ENCODE measurements at regions not wholly inside any gene's neighbourhood (a gene's known extent, or its start where the extent isn't known, plus 50 kb on each side); places are given as distances from the start of the nearest gene placed in this dataset.

DNA sequence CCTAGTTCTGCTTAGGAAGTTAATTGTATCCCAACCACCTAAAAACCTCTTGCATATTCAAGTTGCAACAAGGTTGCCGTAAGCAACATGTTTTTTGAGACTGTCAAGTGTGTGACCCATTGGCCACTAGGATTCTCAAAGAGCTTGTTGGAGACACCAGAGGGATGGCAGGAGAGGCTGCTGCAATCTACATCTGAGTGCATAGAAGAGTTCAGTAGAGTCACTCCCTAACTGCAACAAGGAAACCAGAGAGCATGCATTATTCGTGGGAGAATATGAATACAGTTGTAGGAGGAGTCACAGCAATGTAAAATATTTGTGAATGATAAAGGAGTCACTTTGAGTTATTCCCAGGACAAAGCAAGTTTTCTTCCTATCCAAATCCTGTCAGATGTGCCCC lies 538.6 kb downstream of the TNS3 start:
- no peak for DNase-seq (ENCODE audit: low read depth in 2 of 2)

- DNase-seq (ENCODE audit: low read depth in 2 of 2), result no peak
These were observed 539.2 kb downstream of the TNS3 start for GRCh38 chr7:47042669-47043068.

DNA sequence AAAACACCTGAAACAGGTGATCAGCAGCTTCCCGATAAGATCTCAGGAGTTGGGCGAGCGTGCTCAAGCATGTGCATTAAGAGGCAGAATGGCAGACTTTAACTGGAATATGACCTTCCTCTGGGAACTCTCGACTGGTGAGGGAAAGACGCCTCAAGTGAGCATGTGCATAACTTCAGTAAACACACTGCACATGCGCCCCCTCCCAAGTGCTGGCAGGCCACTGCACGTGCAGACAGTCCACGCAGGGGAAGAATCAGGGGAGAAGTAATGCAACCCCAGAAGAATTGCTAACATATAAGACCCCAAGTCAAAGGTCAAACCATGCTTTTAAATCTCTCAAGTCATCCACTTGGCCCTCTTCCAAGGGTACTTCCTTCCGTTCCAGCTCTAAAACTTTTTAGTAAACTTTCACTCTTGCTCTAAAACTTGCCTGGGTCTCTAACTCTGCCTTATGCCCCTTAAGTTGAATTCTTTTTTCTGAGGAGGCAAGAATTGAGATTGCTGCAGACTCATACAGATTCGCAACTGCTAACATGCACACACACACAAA lies 541.0 kb downstream of the TNS3 start:
- DNase-seq (ENCODE audit: low read depth in 2 of 2), result no peak

DNA sequence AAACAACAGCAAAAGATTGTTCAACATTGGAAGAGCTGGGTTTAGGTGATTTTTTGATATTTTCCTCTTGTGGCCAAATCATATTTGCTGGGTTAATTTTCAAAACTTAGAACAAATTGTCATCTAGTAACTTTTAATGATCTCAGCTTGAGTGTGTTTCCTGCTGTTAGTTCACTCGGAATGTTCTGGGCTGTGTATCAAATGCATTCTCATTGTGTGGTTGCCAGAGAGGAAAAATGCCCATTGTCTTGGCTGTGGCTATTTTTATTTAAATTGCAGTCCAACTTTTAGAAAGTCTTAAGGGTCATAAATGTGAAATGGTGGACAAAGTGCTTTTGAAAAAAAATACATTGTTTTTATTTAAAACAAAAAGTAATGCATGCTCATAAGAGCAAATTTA lies 542.0 kb downstream of the TNS3 start:
- DNase-seq (ENCODE audit: low read depth in 2 of 2), result no peak

DNA sequence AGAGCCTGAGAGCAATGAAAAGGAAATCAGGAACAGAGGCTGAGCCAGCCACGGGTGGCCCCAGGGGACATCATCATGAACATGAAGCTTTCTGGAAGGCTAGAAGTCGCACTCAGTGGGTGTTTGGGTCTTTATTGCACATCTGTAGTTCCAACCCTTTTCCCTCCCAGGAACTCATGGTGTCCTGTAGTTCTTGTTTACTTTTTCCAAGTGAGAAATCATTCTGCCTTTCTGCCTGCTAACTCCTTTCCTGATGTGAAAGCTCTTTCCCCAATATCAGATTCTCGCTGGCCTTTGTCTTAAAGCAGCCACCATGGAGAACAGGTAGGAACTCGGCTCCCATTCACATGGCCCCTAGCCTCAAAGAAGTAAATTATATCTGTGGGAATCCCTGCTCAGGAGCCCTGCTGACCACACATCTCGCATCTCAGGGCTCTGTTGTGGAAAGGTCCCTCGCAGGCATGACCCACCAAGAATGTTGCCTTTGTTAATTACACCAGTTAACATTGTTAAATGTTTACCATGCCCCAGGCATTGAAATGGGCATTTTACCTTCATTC lies 542.7 kb downstream of the TNS3 start:
- no peak for DNase-seq (ENCODE audit: low read depth in 2 of 2)

DNA sequence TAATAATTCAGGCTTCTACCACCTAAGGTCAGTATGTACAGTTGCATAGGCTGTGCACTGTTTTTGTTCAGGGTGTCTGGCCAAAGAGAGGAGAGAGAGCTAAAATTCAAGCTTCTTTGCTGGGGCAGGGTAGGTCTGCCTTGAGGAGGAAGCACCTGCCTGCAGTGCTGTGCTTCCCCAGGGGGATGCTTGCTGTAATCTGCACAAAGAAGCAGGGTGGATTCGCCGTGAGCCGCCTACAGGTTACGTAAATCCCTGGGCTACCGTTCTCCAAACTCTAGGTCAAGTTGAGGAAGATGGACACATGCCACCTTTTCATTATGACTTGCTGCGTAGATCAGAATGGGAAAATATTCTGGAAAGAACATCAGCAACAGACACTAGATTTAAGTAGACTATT lies 543.3 kb downstream of the TNS3 start:
- DNase-seq (ENCODE audit: low read depth in 2 of 2), result no peak

DNA sequence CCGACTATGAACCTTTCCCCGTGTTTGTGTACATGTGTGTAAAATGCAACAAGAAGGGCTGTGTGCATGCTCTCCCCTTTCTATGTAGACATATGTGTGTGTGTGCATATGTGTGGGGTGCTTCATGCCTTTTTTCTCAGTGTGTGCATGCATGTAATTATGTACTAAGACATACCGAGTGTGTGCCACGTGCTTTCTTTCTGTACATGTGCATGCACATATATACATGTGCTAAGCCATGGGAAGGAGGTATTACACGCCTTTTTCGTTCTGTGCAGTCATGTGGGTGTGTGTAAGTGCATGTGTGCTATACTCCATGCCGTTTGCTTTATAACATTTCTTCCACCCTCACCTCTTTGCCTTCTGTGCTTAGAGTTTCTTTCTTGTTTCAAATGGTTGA lies 544.3 kb downstream of the TNS3 start:
- no peak for DNase-seq (ENCODE audit: low read depth in 2 of 2)

DNA sequence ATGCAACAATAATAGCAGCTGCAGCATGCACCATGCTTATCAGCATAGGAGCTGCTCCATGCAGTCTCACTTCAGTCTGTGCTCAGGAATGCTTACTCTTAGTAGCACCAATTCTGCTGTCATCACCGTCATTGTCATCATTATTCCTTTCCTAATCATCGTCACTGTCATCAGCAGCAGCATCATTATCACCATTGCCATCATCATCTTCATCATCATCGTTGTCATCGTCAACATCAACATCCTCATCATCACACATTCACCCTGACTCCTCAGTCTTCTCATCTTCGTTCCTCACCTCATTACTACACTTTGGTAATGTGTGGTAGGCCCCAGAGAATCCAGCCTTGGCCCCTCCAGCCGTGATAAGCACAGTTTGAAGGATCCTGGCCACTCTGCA lies 545.0 kb downstream of the TNS3 start:
- no peak for DNase-seq (ENCODE audit: low read depth in 2 of 2)

DNA sequence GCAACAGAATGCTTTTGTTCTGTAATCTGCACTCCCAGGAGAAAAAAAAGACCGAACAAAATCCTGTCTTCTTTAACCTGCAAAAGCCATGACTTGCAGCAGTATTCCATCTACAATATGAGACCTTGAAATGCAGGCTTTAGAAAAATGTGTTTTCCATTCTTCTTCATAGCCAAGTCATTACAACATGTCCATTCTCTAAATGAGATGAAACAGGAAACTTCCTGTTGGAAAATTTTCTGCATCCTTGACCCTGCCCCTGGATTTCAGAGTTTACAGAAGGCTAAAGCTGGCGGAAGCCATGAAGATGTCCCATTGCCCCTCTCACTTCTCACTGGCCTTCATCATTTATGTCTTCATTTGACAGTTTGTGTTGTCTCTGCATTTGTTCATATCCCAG lies 546.4 kb downstream of the TNS3 start:
- no peak for DNase-seq (ENCODE audit: low read depth in 2 of 2)

DNA sequence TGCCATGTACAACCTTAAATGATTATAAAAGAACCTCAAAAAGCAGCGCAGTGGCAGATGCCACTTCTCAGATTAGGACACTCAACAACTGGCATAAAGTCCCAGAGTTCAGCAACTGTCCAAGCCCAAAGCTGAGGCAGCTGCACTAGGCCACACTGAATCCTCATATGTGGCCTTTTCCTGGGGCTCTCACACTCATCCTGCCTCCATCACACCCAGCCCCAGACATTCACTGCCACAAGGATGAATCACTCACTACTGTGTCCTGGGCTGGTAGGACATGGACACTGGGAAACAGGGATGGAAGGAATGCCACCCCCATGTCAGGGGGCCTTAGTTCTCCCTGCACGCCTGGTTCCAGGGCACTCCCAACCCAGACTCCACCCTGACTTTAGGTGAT lies 547.7 kb downstream of the TNS3 start:
- no peak for DNase-seq (ENCODE audit: low read depth in 2 of 2)

- DNase-seq (ENCODE audit: low read depth in 2 of 2), result no peak
These were observed 549.4 kb downstream of the TNS3 start for GRCh38 chr7:47032536-47032908.

DNA sequence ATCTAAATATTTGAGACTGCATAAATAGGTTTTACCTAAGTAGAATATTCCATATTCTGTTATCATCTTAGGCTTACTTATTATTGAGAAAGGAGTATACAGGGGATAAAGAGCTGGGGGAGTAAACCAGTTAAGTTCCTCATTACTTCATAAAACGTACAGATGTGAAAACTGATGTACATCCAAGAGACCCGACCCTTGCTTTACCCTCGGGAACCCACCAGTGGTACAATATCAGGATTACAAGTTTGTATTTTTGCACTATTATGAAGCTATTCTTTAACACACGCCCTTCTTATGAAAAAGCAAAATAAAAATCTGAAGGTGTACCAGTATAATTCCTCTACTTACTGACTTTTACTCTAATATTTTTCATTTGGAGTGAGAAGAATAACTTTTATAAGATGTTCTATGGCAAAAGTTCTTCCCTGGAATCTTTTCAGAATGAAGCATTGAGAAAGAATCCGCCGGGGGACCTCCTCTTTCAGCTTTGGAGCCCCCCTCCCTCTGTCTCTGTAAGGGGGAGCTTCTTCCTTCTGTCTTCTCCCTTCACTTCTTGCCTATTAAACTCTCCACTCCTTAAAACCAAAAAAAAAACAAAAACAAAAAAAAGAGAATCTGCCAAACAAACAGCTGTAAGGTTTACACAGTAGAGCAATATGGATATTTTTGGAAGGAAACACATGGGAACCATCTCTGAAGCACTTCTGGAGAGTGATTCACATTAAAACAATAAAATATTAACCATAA lies 550.0 kb downstream of the TNS3 start:
- no peak for DNase-seq (ENCODE audit: low read depth in 2 of 2)

GRCh38 chr7:47028284-47028683 lies 553.6 kb downstream of the TNS3 start:
- DNase-seq (ENCODE audit: low read depth in 2 of 2), result no peak

- no peak for DNase-seq (ENCODE audit: low read depth in 2 of 2)
These were observed 554.1 kb downstream of the TNS3 start for GRCh38 chr7:47027695-47028240.

DNA sequence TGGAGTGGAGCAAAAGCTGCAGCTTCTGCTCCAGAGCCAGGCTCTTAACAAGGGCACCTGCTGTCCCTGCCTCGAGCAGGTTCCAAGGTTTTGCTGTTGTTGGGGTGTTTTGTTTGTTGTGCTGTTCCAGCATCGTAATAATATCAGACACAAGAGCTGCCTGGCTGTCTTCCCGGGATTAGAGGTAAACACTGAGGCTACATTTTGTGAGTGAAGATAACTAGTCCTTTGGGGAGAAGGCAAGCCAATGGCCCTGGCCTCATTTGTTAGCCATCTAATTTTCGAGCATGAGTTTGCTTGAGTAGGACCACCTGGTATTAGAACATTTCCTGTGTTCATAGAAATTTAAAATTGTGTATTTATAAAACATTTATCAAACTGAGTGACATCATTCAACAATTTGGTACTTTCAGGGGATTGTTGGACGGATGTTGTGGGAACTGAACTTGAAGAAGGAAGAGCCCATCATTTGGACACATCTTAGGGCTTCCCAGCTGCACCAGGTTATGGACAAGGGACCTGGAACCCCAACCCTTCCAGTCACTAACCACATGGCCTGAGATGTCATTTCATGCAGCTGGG lies 555.0 kb downstream of the TNS3 start:
- DNase-seq (ENCODE audit: low read depth in 2 of 2), result no peak

- no peak for DNase-seq (ENCODE audit: low read depth in 2 of 2)
These were observed 556.9 kb downstream of the TNS3 start for GRCh38 chr7:47024991-47025390.

DNA sequence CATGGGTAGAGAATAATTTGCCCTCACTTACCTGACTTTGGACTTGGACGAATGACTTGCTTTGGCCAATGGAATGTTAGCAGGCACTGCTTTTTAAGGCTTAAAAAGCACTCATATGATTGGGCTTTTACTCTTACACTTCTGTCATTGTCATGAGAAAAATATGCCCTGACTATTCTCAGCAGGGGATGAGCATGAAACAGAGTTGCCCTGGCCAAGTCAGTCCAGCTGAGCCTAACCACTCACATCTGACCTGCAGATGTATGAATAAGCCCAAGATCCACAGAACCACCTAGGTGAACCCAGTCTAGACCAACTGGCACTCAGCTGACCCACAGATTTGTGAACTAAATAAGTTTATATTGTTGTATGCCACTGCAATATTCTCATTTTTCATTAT lies 573.5 kb downstream of the TNS3 start:
- DNase-seq (ENCODE audit: low read depth in 2 of 2), result no peak

DNA sequence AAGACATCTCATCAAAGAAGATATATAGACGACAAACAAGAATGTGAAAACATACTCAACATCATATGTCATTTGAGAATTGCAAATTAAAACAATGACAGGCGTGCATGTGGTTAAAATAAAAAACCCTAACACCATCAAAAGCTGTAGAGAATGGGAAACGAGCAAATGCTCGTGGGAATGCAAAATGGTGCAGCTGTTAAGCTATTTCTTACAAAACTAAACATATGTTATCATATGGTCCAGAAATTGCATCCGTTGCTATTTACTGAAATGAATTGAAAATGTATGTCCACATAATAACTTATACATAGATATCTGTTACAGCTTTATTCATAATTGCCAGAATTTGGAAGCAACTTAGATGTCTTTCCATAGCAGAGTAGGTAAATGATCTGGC lies 574.4 kb downstream of the TNS3 start:
- no peak for DNase-seq (ENCODE audit: low read depth in 2 of 2)

DNA sequence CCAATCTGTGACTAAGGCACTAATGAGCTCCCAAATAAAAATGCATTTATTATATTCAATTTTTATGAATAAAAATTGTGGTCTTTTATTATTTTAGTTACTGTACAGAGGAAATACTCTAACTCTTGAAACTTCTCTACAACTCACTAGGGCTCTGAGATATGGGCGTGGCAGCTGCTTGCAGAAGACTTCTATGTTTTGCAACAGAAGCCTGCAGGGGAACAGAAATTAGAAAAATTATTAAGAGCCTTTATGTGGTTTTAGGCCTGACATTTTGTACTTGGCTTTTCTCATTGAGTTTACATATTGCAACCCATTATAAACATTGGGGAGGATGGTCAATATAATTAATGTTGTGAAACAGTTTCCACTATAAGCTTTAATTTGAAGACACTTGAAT lies 581.4 kb downstream of the TNS3 start:
- DNase-seq (ENCODE audit: low read depth in 2 of 2), result no peak

- no peak for DNase-seq (ENCODE audit: low read depth in 2 of 2)
These were observed 582.0 kb downstream of the TNS3 start for GRCh38 chr7:46999866-47000265.

DNA sequence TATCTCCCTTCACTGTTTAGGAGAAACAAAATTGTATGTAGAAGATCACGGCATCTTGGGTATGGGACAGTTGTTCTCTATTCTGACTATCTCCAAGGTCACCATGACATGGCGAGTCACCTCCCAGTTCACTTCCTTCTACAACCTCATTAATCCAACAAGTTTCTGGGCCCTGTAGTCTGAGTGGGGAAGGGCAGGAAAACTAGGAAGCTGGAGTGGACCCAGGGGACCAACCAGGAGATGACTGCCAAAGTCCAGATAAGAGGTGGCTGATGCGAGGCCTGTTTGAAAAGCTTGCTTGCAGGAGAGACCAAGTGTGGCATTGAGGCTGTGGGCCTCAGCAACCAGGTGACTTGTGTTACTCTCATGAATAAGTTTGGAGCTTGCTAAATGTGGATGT lies 584.9 kb downstream of the TNS3 start:
- DNase-seq (ENCODE audit: low read depth in 2 of 2), result no peak

GRCh38 chr7:46993396-46993795 lies 588.5 kb downstream of the TNS3 start:
- no peak for DNase-seq (ENCODE audit: low read depth in 2 of 2)

DNA sequence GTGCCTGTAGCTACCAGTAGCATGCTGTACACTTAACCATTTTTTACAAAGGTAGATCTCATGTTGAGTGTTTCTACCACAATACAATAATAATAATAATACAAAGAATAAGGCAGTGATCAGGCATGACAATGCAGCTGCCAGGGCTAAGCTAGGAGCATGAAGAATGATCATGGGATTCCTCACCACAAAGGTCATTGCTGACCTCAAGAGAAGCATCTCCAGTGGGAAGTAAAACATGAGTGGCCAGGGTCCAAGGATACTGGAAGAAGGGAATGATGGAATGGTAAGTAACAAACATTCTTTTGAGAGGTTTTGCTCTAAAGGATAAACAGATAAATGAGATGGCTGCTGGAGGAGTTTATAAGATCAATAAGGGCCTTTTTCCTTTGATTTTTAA lies 591.1 kb downstream of the TNS3 start:
- DNase-seq (ENCODE audit: low read depth in 2 of 2), result no peak
